Muscle layer of duodenum (tissue), 2 donors: ENCODE measurements at regions not wholly inside any gene's neighbourhood (a gene's known extent, or its start where the extent isn't known, plus 50 kb on each side); places are given as distances from the start of the nearest gene placed in this dataset.
"Not testable (repeated sequence)": the region's sequence is repeated elsewhere in the genome, so short reads cannot be mapped to it uniquely, and the experiment has no call there.

Experiments
- H3K27ac ChIP-seq: one replicate; pipeline ENCODE4 v1.7.0; 2013; ENCODE audit warnings: mild to moderate bottlenecking, low read length
- H3K27me3 ChIP-seq: one replicate; pipeline ENCODE4 v1.7.0; 2013; ENCODE audit warnings: low read depth, mild to moderate bottlenecking, control low read depth, low read length
- H3K36me3 ChIP-seq, 2 donors: one replicate each; pipeline ENCODE4 v1.7.0; 2013; ENCODE audit warnings: low read length in 2 of 2, control low read depth in 1 of 2, mild to moderate bottlenecking in 1 of 2; ENCODE audit not compliant: insufficient read depth in 2 of 2, control insufficient read depth in 1 of 2
- H3K4me1 ChIP-seq, 2 donors: one replicate each; pipeline ENCODE4 v1.7.0; 2013; ENCODE audit warnings: low read length in 2 of 2, mild to moderate bottlenecking in 2 of 2, control low read depth in 1 of 2, moderate library complexity in 1 of 2; ENCODE audit not compliant: insufficient read depth in 2 of 2, control insufficient read depth in 1 of 2
- H3K4me3 ChIP-seq, 2 donors: one replicate each; pipeline ENCODE4 v1.7.0; 2013; ENCODE audit warnings: low read length in 2 of 2, low read depth in 1 of 2, mild to moderate bottlenecking in 1 of 2
- H3K9me3 ChIP-seq, 2 donors: one replicate each; pipeline ENCODE4 v1.7.0; 2013; ENCODE audit warnings: low read length in 2 of 2, control low read depth in 1 of 2, mild to moderate bottlenecking in 1 of 2; ENCODE audit not compliant: control insufficient read depth in 1 of 2
- donor health status: healthy.

GRCh38 chr6:85382541-85382940 lies 67.3 kb upstream of the NT5E start:
- Histone ChIP-seq H3K4me3 (no peak overlapping the region), H3K4me1 (no peaks in the 10 kb centered on the region), H3K36me3 (no peaks in the 10 kb centered on the region), H3K27ac (no peak overlapping the region), H3K9me3 (no peaks in the 10 kb centered on the region), H3K27me3 (no peaks in the 10 kb centered on the region)

- no peaks in the 10 kb centered on the region for H3K4me1 ChIP-seq
- no peak overlapping the region for H3K4me3 ChIP-seq
- no peaks in the 10 kb centered on the region for H3K36me3 ChIP-seq
- H3K27ac ChIP-seq = no peak overlapping the region
- no peaks in the 10 kb centered on the region for H3K27me3 ChIP-seq
- H3K9me3 ChIP-seq = no peaks in the 10 kb centered on the region
These were observed 77.0 kb upstream of the NT5E start for GRCh38 chr6:85372915-85373270.

- H3K27ac ChIP-seq = no peak overlapping the region
- H3K9me3 ChIP-seq = no peaks in the 10 kb centered on the region
- no peak overlapping the region for H3K4me3 ChIP-seq
- H3K4me1 ChIP-seq = no peaks in the 10 kb centered on the region
- no peaks in the 10 kb centered on the region for H3K27me3 ChIP-seq
- H3K36me3 ChIP-seq = no peaks in the 10 kb centered on the region
These were observed 77.5 kb upstream of the NT5E start for GRCh38 chr6:85372188-85372914.

- Histone ChIP-seq H3K27ac (no peak overlapping the region), H3K4me1 (no peaks in the 10 kb centered on the region), H3K9me3 (no peaks in the 10 kb centered on the region), H3K36me3 (no peaks in the 10 kb centered on the region), H3K4me3 (no peak overlapping the region), H3K27me3 (no peaks in the 10 kb centered on the region)
These were observed 81.3 kb upstream of the NT5E start for GRCh38 chr6:85368631-85369030.

GRCh38 chr6:85364344-85364743 lies 85.5 kb upstream of the NT5E start:
- H3K4me3 ChIP-seq = no peak overlapping the region
- no peaks in the 10 kb centered on the region for H3K4me1 ChIP-seq
- H3K27me3 ChIP-seq = no peaks in the 10 kb centered on the region
- H3K36me3 ChIP-seq = no peaks in the 10 kb centered on the region
- no peak overlapping the region for H3K27ac ChIP-seq
- no peaks in the 10 kb centered on the region for H3K9me3 ChIP-seq

GRCh38 chr6:85363870-85364269 lies 86.0 kb upstream of the NT5E start:
- H3K4me1 ChIP-seq = no peaks in the 10 kb centered on the region
- no peaks in the 10 kb centered on the region for H3K9me3 ChIP-seq
- no peak overlapping the region for H3K27ac ChIP-seq
- H3K36me3 ChIP-seq = no peaks in the 10 kb centered on the region
- no peaks in the 10 kb centered on the region for H3K27me3 ChIP-seq
- no peak overlapping the region for H3K4me3 ChIP-seq

- Histone ChIP-seq H3K36me3 (no peaks in the 10 kb centered on the region), H3K4me1 (no peaks in the 10 kb centered on the region), H3K4me3 (no peak overlapping the region), H3K27ac (no peak overlapping the region), H3K27me3 (no peaks in the 10 kb centered on the region), H3K9me3 (no peaks in the 10 kb centered on the region)
These were observed 87.1 kb upstream of the NT5E start for GRCh38 chr6:85362652-85363310.

- Histone ChIP-seq H3K4me1 (no peaks in the 10 kb centered on the region), H3K4me3 (no peak overlapping the region), H3K36me3 (no peaks in the 10 kb centered on the region), H3K27me3 (no peaks in the 10 kb centered on the region), H3K27ac (no peak overlapping the region), H3K9me3 (no peaks in the 10 kb centered on the region)
These were observed 88.3 kb upstream of the NT5E start for GRCh38 chr6:85361643-85362014.

- Histone ChIP-seq H3K9me3 (no peaks in the 10 kb centered on the region), H3K36me3 (no peaks in the 10 kb centered on the region), H3K4me1 (no peaks in the 10 kb centered on the region), H3K27ac (no peak overlapping the region), H3K27me3 (no peaks in the 10 kb centered on the region), H3K4me3 (no peak overlapping the region)
These were observed 88.9 kb upstream of the NT5E start for GRCh38 chr6:85360794-85361642.

GRCh38 chr6:85357651-85358050 lies 92.2 kb upstream of the NT5E start:
- Histone ChIP-seq H3K27me3 (no peaks in the 10 kb centered on the region), H3K36me3 (no peaks in the 10 kb centered on the region), H3K27ac (no peak overlapping the region), H3K4me1 (no peaks in the 10 kb centered on the region), H3K4me3 (no peak overlapping the region), H3K9me3 (no peaks in the 10 kb centered on the region)

- H3K4me1 ChIP-seq, H3K27ac ChIP-seq, H3K9me3 ChIP-seq, H3K27me3 ChIP-seq, H3K36me3 ChIP-seq, H3K4me3 ChIP-seq: not testable (repeated sequence)
These were observed 93.1 kb upstream of the NT5E start for GRCh38 chr6:85356743-85357142.
